Thyroid gland (tissue), 4 donors: ENCODE measurements at regions not wholly inside any gene's neighbourhood (a gene's known extent, or its start where the extent isn't known, plus 50 kb on each side); places are given as distances from the start of the nearest gene placed in this dataset.

Experiments
- POLR2A ChIP-seq, 2 donors: fragments of 450-650 bp; IDR thresholded peaks; one replicate each; pipeline ENCODE4 v1.6.1; 2017; ENCODE audit warnings: antibody characterized with exemption in 2 of 2, mild to moderate bottlenecking in 2 of 2, moderate library complexity in 1 of 2
- TF ChIP-seq, protein P1 (sequence below), 6 experiments: fragments of 200-600 bp in 3 of 6; fragments of 450-650 bp in 3 of 6; sonication (generic) in 3 of 6; IDR thresholded peaks; one replicate each; pipeline ENCODE4 v1.5.1; 2016 to 2019; ENCODE audit warnings: antibody characterized with exemption in 6 of 6, mild to moderate bottlenecking in 2 of 6, inconsistent platforms in 1 of 6, moderate library complexity in 1 of 6

DNA sequence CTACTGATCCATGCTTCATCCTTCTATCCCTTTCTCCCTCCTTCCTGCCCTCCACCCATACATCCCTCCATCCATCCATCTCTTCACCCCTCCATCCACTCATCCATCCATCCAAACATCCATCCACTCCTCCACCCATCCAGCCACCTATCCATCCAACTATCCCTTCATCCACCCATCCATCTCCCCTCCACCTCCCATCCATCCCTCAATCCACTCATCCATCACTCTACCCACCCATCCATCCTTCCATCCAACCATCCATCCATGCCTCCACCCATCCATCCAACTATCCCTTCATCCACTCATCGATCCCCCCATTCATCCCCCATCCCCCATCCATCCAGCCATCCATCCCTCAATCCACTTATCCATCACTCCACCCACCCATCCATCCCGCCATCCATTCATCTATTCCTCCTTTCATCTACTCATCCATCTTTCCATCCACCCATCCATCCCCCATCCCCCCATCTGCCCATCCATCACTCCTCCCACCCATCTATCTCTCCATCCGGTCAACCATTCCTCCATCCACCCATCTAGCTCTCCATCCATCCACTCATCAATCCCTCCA is 132.4 kb upstream of the IQSEC1 start:
- TF ChIP-seq, protein P1, sequence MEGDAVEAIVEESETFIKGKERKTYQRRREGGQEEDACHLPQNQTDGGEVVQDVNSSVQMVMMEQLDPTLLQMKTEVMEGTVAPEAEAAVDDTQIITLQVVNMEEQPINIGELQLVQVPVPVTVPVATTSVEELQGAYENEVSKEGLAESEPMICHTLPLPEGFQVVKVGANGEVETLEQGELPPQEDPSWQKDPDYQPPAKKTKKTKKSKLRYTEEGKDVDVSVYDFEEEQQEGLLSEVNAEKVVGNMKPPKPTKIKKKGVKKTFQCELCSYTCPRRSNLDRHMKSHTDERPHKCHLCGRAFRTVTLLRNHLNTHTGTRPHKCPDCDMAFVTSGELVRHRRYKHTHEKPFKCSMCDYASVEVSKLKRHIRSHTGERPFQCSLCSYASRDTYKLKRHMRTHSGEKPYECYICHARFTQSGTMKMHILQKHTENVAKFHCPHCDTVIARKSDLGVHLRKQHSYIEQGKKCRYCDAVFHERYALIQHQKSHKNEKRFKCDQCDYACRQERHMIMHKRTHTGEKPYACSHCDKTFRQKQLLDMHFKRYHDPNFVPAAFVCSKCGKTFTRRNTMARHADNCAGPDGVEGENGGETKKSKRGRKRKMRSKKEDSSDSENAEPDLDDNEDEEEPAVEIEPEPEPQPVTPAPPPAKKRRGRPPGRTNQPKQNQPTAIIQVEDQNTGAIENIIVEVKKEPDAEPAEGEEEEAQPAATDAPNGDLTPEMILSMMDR (IDR thresholded peaks at IDR 0.05), result no peak
- TF ChIP-seq POLR2A (IDR thresholded peaks at IDR 0.05), result no peak
